Cardiac septum (tissue), 1 donor: ENCODE measurements at regions not wholly inside any gene's neighbourhood (a gene's known extent, or its start where the extent isn't known, plus 50 kb on each side); places are given as distances from the start of the nearest gene placed in this dataset.

Experiments used
- DNase-seq: peaks from one replicate; pipeline ENCODE4 v3.0.0-alpha.2; 2020; ENCODE audit warnings: low spot score
- intact Hi-C: fragments of 100-400 bp; cut with DNase I; formaldehyde crosslinking; loops from one replicate; pipeline ENCODE4 v1.14.0; 2022
- donor health status: DM: no; HTN: no; CAD: no.

- DNase-seq: no peak
- intact Hi-C loops: no loop called here
These were observed 204.3 kb downstream of the URI1 start for GRCh38 chr19:30146346-30146745.

DNA sequence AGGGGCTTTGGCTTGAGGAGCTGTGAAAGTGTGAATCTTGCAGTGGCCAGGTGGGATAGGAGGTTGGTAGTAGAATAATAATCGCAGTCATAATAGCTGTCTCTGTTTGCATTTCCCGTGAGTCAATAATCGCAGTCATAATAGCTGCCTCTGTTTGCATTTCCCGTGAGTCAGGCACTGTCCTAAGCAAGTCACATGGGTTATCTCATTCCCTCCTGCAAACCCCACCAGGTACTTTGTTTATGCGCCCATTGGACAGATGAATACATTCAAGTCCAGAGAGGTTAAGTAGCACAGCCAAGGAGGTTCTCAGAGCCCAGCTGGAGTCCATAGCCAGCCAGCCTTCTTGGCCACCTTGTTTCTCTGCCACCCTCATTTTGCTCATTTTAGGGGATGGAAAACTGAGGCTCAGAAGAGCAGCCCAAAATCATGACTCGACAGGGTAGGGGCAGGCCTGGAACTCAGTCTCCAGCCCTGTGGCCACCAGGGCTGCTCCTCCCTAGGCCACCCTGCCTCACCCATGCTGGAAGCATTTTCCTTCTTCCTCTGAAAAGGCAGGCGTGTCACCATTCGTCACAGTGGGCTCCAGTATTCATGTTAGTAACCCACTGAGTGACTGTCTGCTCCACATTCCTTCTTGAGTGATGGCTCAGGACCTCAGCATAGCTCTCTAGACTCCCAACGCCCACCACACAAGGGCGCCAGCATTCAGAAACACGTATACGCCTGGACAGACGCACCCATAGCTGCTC, 206.2 kb downstream of the URI1 start:
- intact Hi-C loops: no loop called here
- no peak for DNase-seq

DNA sequence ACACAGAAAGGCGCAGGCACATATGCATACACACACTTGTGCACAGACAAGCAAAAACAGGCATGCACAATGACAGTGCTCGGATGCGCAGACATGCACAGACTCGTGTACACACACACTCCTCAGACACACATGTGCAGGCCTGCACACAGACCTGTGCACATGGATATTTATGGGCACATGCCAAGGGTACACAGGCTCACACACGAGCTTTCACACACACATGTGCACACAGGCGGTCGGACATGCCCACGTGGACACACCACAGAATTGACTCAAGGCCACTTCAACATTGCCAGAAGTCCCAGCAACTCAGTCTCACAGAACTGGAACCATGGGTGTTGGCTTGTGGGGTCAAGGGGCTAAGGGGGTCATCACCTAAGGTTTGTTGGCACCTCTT, 206.8 kb downstream of the URI1 start:
- DNase-seq: no peak
- intact Hi-C loops: no loop called here

- DNase-seq: no peak
- intact Hi-C loops: no loop called here
These were observed 207.3 kb downstream of the URI1 start for GRCh38 chr19:30149300-30149699.

- intact Hi-C loops: no loop called here
- DNase-seq: no peak
These were observed 208.6 kb downstream of the URI1 start for GRCh38 chr19:30150626-30151025.

DNA sequence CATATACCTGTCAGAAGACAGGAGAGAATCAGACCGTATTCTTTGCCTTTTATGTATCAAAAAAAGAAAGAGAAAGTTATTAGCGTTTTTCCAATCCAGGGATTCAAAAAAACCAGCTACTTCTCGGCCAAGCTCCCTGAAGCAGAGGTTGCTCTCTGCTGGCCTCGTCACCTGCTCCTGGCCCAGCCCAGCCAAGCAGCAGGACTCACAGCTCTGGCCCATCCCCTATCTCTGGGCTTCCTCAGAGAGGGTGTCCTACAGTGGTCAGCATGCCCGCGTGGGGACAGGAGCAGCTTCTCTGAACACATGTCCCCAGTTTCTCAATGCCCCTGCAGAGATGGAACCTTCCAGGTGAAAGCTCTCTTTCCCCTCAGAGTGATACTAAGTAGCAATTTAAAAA, 209.0 kb downstream of the URI1 start:
- intact Hi-C loops: no loop called here
- no peak for DNase-seq

DNA sequence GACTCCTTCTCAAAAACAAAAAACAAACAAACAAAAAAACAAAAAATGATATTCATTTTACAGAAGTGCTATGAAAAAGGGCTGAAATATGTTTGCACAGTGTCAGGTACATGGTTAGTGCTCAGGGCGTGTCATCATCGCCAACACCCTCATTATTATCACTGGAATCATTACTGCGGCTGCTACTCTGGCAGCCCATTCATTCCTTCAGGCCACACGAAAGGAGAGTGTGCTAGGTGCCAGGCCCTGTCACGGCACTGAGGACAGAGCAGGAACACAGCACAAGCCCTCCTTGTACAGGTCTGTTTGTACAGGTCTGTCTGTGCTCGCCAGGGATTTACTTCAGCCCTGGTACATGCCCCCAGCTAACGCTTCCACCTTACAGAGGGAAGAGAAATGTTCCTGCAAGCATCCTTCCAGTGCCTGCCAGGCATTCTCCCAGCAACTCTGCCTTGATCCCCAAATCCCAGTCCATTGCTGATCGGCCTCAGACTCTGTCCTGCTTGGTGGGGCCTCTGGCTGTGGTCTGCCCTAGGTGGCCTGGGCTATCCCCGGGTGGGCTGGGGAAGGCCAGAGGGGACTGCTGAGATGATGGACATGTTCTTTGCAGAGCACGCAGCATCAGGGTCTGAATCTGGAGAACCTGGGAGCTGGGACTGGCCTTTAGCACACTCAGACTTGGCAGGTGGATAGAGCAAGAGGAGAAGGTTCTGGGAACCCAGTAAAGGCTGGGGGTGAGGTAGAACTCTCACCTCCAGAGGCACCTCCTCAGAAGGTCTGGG, 210.7 kb downstream of the URI1 start:
- no peak for DNase-seq

DNA sequence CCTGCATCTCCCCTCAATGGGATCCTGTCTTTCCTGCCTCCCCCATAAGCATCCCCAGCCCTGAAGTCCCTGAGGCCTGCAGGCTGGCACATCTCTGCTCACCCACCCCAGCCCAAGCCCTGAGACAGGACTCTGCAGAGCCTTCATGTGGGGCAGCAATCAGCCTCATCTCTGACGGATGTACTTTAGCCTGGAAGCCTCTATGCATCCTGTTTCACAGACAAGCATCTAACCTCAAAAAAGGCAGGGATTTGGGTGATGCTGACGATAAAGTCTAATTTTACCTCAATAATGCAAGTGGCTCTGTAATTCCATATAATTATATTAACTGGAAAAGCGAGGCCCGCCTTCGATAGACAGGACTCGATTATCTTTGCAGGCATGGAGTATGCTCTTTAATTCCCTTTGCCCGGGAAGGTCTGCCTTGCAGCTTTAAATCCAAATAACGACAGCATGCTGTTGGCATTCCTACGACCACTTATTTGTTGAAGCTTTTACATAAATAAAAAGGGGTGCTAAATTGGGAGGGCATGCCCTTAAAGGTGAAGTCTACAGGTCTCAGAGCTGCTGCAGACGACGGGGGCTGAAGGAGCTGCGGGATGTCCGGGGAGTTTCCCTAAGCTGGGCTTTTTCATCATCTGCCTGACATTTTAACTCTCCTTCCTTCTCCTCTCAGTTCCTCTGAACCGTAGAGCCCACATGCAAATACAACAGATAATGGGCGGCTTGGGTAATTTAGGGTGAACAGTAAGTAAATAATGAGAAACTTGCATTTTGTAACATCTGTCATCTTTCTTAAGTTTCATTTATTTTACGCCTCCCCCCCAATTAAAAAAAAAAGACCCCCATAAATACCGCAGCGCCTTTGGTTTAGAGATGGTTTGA, 211.5 kb downstream of the URI1 start:
- intact Hi-C loops: no loop called here
- DNase-seq: no peak

More for the DNA sequence above, 210.7 kb downstream of the URI1 start:
- intact Hi-C loops: no loop called here

DNA sequence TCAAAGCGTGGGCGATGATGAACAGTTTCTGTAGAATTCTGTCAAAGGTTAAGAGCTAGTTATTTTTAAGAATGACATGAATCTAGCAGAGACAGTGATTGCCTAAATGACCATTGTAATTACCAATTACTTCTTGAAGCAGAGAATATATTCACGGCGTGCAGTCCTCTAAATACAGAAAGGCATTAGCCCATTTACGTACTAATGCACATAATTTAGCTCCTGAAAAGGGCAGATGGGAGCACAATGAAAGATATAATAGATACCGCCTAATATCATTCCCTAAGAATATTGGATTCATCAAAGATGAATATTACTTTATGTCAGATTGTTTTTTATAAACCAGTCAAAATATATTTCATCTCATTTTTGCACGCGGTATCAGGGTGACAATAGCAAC, 212.4 kb downstream of the URI1 start:
- no peak for DNase-seq
- intact Hi-C loops: no loop called here

DNA sequence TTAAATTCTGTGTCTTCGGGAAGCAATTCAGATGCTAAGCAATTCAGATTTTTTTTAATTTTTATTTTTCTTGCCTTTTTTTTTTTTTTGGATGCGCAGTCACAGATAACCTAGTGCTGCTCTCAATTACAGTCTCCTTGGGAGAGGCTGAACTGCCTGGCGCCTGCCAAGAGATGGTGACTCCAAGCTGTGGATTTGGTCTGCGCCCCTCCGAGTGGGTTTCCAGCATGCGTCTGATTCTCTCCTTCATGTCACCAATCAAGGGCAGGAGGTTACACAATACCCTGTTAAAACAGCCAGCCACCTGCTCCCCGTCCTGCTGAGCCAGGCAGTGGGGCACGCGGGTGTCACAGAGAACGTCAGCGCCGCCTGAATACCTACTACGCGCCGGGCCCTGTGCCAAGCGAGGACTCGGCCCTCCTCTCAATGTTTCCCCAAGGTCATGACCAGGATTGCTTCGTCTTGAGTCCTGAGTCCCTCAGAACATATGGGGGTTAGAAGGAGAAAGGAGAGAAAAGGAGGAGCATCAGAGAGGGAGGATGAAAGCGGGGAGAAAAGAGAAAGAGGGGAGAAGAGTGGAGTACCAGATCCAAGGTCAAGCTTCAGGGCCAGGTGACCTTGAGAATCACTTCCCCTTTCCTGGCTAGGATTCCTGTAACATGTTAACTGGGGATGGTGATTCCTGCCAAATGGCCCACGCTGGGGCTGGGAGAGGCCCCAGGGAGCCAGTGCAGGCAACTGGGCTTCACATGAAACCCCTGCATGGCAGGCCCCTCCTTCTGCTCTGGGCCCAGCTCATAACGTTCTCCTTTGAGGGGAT, 213.6 kb downstream of the URI1 start:
- peak; percentile 14 for DNase-seq
- intact Hi-C loops: no loop called here

DNA sequence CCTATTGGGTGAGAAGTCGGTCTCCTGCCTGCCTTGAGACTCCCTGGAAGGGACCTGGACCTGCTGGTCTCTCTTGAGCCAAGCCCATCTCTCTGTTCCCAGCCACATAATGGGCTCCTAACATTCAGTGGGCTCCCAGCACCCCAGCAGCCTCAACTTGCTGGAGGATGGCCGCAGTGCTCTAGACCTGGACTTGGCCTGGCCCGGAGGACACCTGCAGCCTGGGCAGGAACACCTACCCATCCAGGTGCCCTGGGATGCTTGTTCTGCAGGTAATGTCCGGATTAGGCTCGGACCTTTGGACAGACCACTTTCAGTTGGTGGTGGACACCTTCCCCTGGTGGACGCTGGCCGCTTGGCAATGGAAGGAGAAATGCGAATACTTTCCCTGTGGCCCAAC, 214.6 kb downstream of the URI1 start:
- intact Hi-C loops: no loop called here
- DNase-seq: peak; percentile 43

- peak; percentile 39 for DNase-seq
- intact Hi-C loops: no loop called here
These were observed 213.9 kb upstream of the ZNF536 start for GRCh38 chr19:30158067-30158892.

- intact Hi-C loops: no loop called here
- peak; percentile 22 for DNase-seq
These were observed 213.3 kb upstream of the ZNF536 start for GRCh38 chr19:30158893-30159245.

DNA sequence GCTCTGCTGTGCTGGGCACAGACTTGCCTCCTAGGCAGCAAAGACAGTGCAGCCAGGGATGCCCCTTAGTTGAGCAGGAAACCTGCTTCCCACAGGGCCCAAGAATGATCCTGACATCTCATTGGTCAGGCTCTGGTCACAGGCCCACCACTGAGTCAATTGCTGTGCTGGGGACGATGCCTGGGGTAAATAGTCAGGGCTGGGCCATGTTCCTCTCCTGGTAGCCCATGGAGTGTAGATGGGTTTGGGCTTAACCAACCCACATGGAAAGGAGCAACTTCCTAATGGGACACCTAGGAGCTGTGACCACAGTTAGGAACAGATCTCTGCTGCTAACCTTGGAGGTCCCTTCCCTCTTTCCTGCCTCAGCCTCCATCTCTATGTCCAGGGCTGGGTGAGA, 212.5 kb upstream of the ZNF536 start:
- intact Hi-C loops: loop anchor here (5.0 kb wide), 1 partner anchor 87 kb away; no protein-coding TSS in a partner anchor
- DNase-seq: peak; percentile 15

DNA sequence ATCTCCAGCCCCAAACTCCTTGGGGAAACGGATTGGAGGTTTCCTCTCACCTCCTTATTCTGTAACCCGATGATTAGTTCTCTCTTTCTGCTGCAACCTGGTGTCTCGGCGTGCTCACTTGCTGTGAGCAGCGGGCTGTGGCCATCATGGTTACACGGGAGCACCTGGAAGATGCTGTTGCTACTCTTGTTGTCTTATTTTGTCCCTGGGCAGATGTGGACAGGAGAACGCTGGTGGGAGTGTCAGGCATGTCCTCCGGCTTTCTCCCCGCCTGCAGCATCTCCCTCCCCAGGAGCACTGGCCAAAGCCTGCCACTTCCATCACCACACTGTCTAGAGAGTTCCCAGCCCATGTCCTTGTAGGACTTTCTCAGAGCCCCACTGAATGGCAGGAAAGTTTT, 211.8 kb upstream of the ZNF536 start:
- peak; percentile 56 for DNase-seq
- intact Hi-C loops: loop anchor here (5.0 kb wide), 1 partner anchor 88 kb away; no protein-coding TSS in a partner anchor

- DNase-seq: peak; percentile 56
- intact Hi-C loops: loop anchor here (5.0 kb wide), 1 partner anchor 89 kb away; no protein-coding TSS in a partner anchor
These were observed 211.0 kb upstream of the ZNF536 start for GRCh38 chr19:30161021-30161655.

GRCh38 chr19:30161770-30162169, 210.4 kb upstream of the ZNF536 start:
- intact Hi-C loops: loop anchor here (5.0 kb wide), 1 partner anchor 89 kb away; no protein-coding TSS in a partner anchor
- DNase-seq: peak; percentile 35

DNA sequence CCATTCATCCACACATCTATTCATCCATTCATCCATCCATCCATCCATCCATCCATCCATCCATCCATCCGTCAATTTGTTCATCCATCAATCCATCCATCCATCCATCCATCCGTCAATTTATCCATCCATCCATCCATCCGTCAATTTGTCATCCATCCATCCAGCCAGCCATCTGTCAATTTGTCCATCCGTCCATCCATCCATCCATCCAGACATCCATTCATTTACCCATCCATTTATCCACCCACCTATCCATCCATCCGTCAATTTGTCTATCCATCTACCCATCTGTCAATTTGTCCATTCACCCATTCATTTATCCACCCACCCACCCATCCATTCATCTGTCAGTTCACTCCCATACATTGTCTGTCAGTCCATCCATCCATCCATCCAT, 209.5 kb upstream of the ZNF536 start:
- no peak for DNase-seq
- intact Hi-C loops: loop anchor here (5.0 kb wide), 1 partner anchor 90 kb away; no protein-coding TSS in a partner anchor
